Ovary (tissue), 7 donors: ENCODE measurements at regions not wholly inside any gene's neighbourhood (a gene's known extent, or its start where the extent isn't known, plus 50 kb on each side); places are given as distances from the start of the nearest gene placed in this dataset.

Source experiments
- DNase-seq, 5 donors: peaks; one replicate each; pipeline ENCODE4 v3.0.0-alpha.2; 2019 to 2020
- H3K27ac ChIP-seq, 2 donors: fragments of 200-600 bp; one replicate each; pipeline versions ENCODE4 v1.5.1 to v1.8.0; 2019 to 2022
- H3K27me3 ChIP-seq: fragments of 200-600 bp; one replicate; pipeline ENCODE4 v1.8.0; 2022
- H3K36me3 ChIP-seq: fragments of 200-600 bp; sonication (generic); one replicate; pipeline ENCODE4 v1.5.1; 2019
- H3K4me1 ChIP-seq: one replicate; pipeline ENCODE4 v1.8.1; 2013; ENCODE audit warnings: mild to moderate bottlenecking, moderate library complexity; ENCODE audit not compliant: insufficient read depth
- H3K4me3 ChIP-seq: fragments of 200-600 bp; sonication (generic); one replicate; pipeline ENCODE4 v1.5.1; 2017
- H3K9me3 ChIP-seq, 2 donors: fragments of 200-600 bp in 1 of 2; sonication (generic) in 1 of 2; one replicate each; pipeline versions ENCODE4 v1.5.1 to v1.8.1; 2013 to 2019; ENCODE audit warnings: mild to moderate bottlenecking in 1 of 2, moderate library complexity in 1 of 2
- CTCF ChIP-seq, 3 donors: fragments of 450-650 bp in 2 of 3; fragments of 200-600 bp in 1 of 3; IDR thresholded peaks; one replicate each; pipeline versions ENCODE4 v1.5.1 to v1.8.0; 2016 to 2022; ENCODE audit warnings: antibody characterized with exemption in 3 of 3, mild to moderate bottlenecking in 1 of 3
- EP300 ChIP-seq: sonication (generic); formaldehyde crosslinking; IDR thresholded peaks from one replicate; pipeline ENCODE4 v1.6.1; 2017; ENCODE audit warnings: antibody characterized with exemption
- POLR2A ChIP-seq: fragments of 450-650 bp; IDR thresholded peaks from one replicate; pipeline ENCODE4 v1.6.1; 2017; ENCODE audit warnings: antibody characterized with exemption, mild to moderate bottlenecking, moderate library complexity
- WGBS, 3 donors: extraction: QIAGEN DNeasy Blood & Tissue Kit in 1 of 3; methylation state at CpG; one replicate each; pipeline versions ENCODE4 v1.1.5 to v1.1.7; 2013 to 2017; 5-methylcytosine and 5-hydroxymethylcytosine counted together
- intact Hi-C, 4 donors: fragments of 100-400 bp; cut with DNase I; formaldehyde crosslinking; loops; one replicate each; pipeline versions ENCODE4 v1.11.0 to v1.15.1; 2022 to 2023
- donor health status: DM: no; HTN: no; CAD: no; lungs with moderate emphysema.
- donor health status: DM: no; HTN: no; CAD: no.
- donor health status: Bipolar disorder and iron deficiency.
- donor health status: DM: no; HTN: no; CAD: no.
- donor health status: DM: yes; HTN: yes; CAD: no.

- TF ChIP-seq CTCF (IDR thresholded peaks at IDR 0.05) (no peak), POLR2A (no peak), EP300 (no peak)
- no peak overlapping the region for H3K4me3 ChIP-seq
- H3K27me3 ChIP-seq, result no peaks in the 10 kb centered on the region
- no peaks in the 10 kb centered on the region for H3K36me3 ChIP-seq
- H3K4me1 ChIP-seq, result no peaks in the 10 kb centered on the region
- H3K9me3 ChIP-seq, result no peaks in the 10 kb centered on the region
- intact Hi-C loops, result no loop called here
- H3K27ac ChIP-seq, result no peak overlapping the region
- DNase-seq, result no peak
These were observed 1493.1 kb downstream of the CDH11 start for GRCh38 chr16:63628812-63629211.

GRCh38 chr16:63625126-63625525 lies 1496.7 kb downstream of the CDH11 start:
- Histone ChIP-seq H3K9me3 (no peaks in the 10 kb centered on the region), H3K4me3 (no peak overlapping the region), H3K36me3 (no peaks in the 10 kb centered on the region), H3K27me3 (no peaks in the 10 kb centered on the region), H3K27ac (no peak overlapping the region), H3K4me1 (no peaks in the 10 kb centered on the region)
- 51 to 68% (median 63%) methylated on average over 1 of the region's 1 CpG for WGBS, 3 donors
- intact Hi-C loops, result no loop called here
- DNase-seq, result no peak
- no peak for TF ChIP-seq CTCF (IDR thresholded peaks at IDR 0.05)
- no peak for TF ChIP-seq POLR2A
- no peak for TF ChIP-seq EP300

- no peaks in the 10 kb centered on the region for H3K27me3 ChIP-seq
- intact Hi-C loops, result no loop called here
- no peaks in the 10 kb centered on the region for H3K4me1 ChIP-seq
- H3K27ac ChIP-seq, result no peak overlapping the region
- DNase-seq, result no peak
- no peak overlapping the region for H3K4me3 ChIP-seq
- H3K9me3 ChIP-seq, result no peaks in the 10 kb centered on the region
- 68 to 81% (median 68%) methylated on average over 4 of the region's 4 CpGs for WGBS, 3 donors
- TF ChIP-seq POLR2A (no peak), EP300 (no peak), CTCF (IDR thresholded peaks at IDR 0.05) (no peak)
- no peaks in the 10 kb centered on the region for H3K36me3 ChIP-seq
These were observed 1498.3 kb downstream of the CDH11 start for GRCh38 chr16:63623551-63624039.

- 59 to 67% (median 66%) methylated on average over 3 of the region's 3 CpGs for WGBS, 3 donors
These were observed 1502.9 kb downstream of the CDH11 start for GRCh38 chr16:63618896-63619485.

More at GRCh38 chr16:63618896-63619485, 1502.9 kb downstream of the CDH11 start:
- intact Hi-C loops, result no loop called here
- no peaks in the 10 kb centered on the region for H3K36me3 ChIP-seq
- H3K27ac ChIP-seq, result no peak overlapping the region
- H3K27me3 ChIP-seq, result no peaks in the 10 kb centered on the region
- TF ChIP-seq POLR2A (no peak), EP300 (no peak), CTCF (IDR thresholded peaks at IDR 0.05) (no peak)
- no peak for DNase-seq
- peaks cover 0 to 4% of the 10 kb centered on the region in 2 donors for H3K9me3 ChIP-seq
- H3K4me1 ChIP-seq, result no peaks in the 10 kb centered on the region
- no peak overlapping the region for H3K4me3 ChIP-seq
